Islet of Langerhans (tissue), 1 donor: ENCODE measurements at regions not wholly inside any gene's neighbourhood (a gene's known extent, or its start where the extent isn't known, plus 50 kb on each side); places are given as distances from the start of the nearest gene placed in this dataset.
"Not testable (repeated sequence)": the region's sequence is repeated elsewhere in the genome, so short reads cannot be mapped to it uniquely, and the experiment has no call there.

Experiments
- FAIRE-seq: peaks from one replicate; lab custom pipeline; 2011; peaks lifted over from hg19 to GRCh38; lab: Jason Lieb, UNC

- no peak for FAIRE-seq
Measured at GRCh38 chr14:105622329-105622955, 96.1 kb downstream of the TMEM121 start.

- FAIRE-seq, result not testable (repeated sequence)
Measured at GRCh38 chr14:105623178-105623577, 96.8 kb downstream of the TMEM121 start.

- FAIRE-seq, result not testable (repeated sequence)
Measured at GRCh38 chr14:105624346-105624745, 98.0 kb downstream of the TMEM121 start.

- FAIRE-seq, result not testable (repeated sequence)
Measured at GRCh38 chr14:105624749-105625434, 98.5 kb downstream of the TMEM121 start.

GRCh38 chr14:105625448-105625847 lies 99.1 kb downstream of the TMEM121 start:
- FAIRE-seq, result not testable (repeated sequence)

- not testable (repeated sequence) for FAIRE-seq
Measured at GRCh38 chr14:105626111-105626510, 99.7 kb downstream of the TMEM121 start.

GRCh38 chr14:105626651-105627050 lies 100.3 kb downstream of the TMEM121 start:
- FAIRE-seq, result not testable (repeated sequence)

GRCh38 chr14:105627287-105627686 lies 100.9 kb downstream of the TMEM121 start:
- FAIRE-seq, result not testable (repeated sequence)

- FAIRE-seq, result no peak
Measured at GRCh38 chr14:105627701-105628100, 101.3 kb downstream of the TMEM121 start.

GRCh38 chr14:105628126-105628525 lies 101.7 kb downstream of the TMEM121 start:
- FAIRE-seq, result not testable (repeated sequence)

- not testable (repeated sequence) for FAIRE-seq
Measured at GRCh38 chr14:105628531-105629067, 102.2 kb downstream of the TMEM121 start.

- FAIRE-seq, result not testable (repeated sequence)
Measured at GRCh38 chr14:105629091-105629885, 102.9 kb downstream of the TMEM121 start.

- FAIRE-seq, result no peak
Measured at GRCh38 chr14:105629886-105630215, 103.5 kb downstream of the TMEM121 start.

- FAIRE-seq, result not testable (repeated sequence)
Measured at GRCh38 chr14:105630293-105630934, 104.0 kb downstream of the TMEM121 start.

GRCh38 chr14:105630935-105631779 lies 104.8 kb downstream of the TMEM121 start:
- not testable (repeated sequence) for FAIRE-seq

GRCh38 chr14:105632010-105632409 lies 105.6 kb downstream of the TMEM121 start:
- no peak for FAIRE-seq

GRCh38 chr14:105633596-105633995 lies 107.2 kb downstream of the TMEM121 start:
- FAIRE-seq, result not testable (repeated sequence)

GRCh38 chr14:105635560-105635959 lies 109.2 kb downstream of the TMEM121 start:
- no peak for FAIRE-seq

GRCh38 chr14:105636021-105636420 lies 109.6 kb downstream of the TMEM121 start:
- FAIRE-seq, result not testable (repeated sequence)

GRCh38 chr14:105636935-105637334 lies 110.6 kb downstream of the TMEM121 start:
- FAIRE-seq, result no peak

- FAIRE-seq, result not testable (repeated sequence)
Measured at GRCh38 chr14:105637345-105637744, 111.0 kb downstream of the TMEM121 start.
